ENCODE measurements at regions not wholly inside any gene's neighbourhood (a gene's known extent, or its start where the extent isn't known, plus 50 kb on each side); places are given as distances from the start of the nearest gene placed in this dataset.

GRCh38 chr14:104280085-104280901 is 141.9 kb downstream of the KIF26A start:
- TF ChIP-seq POLR2A (IDR thresholded peaks at IDR 0.05; ENCODE audit: low read length) (no peak), GATA1 (IDR thresholded peaks at IDR 0.05; ENCODE audit: low read depth, low read length) (no peak)

Measured in erythroblast (primary cell).